Kidney (tissue), 13 donors: ENCODE measurements at regions not wholly inside any gene's neighbourhood (a gene's known extent, or its start where the extent isn't known, plus 50 kb on each side); places are given as distances from the start of the nearest gene placed in this dataset.

Experiments
- DNase-seq, 5 donors: peaks; one replicate each; pipeline ENCODE4 v3.0.0-alpha.2; 2013 to 2020
- FAIRE-seq: peaks from 2 replicates; lab custom pipeline; 2012; peaks lifted over from hg19 to GRCh38; lab: Jason Lieb, UNC
- H3K27ac ChIP-seq, 2 donors: one replicate each; pipeline ENCODE4 v1.7.0; 2013; ENCODE audit warnings: low read depth in 2 of 2, low read length in 2 of 2, inconsistent platforms in 1 of 2
- H3K27me3 ChIP-seq: one replicate; pipeline ENCODE4 v1.7.1; 2013; ENCODE audit warnings: low read length, inconsistent platforms; ENCODE audit not compliant: control insufficient read depth, insufficient read depth
- H3K36me3 ChIP-seq, 3 donors: one replicate each; pipeline versions ENCODE4 v1.7.0 to v1.7.1; 2013; ENCODE audit warnings: low read length in 3 of 3, control low read depth in 1 of 3, inconsistent platforms in 1 of 3; ENCODE audit not compliant: insufficient read depth in 3 of 3, control insufficient read depth in 2 of 3
- H3K4me1 ChIP-seq, 3 donors: one replicate each; pipeline versions ENCODE4 v1.7.0 to v1.7.1; 2013; ENCODE audit warnings: low read length in 3 of 3, inconsistent platforms in 1 of 3, low read depth in 1 of 3; ENCODE audit not compliant: control insufficient read depth in 2 of 3, insufficient read depth in 2 of 3
- H3K4me3 ChIP-seq, 3 donors: one replicate each; pipeline versions ENCODE4 v1.7.0 to v1.8.1; 2013; ENCODE audit warnings: low read length in 3 of 3, control low read depth in 1 of 3, inconsistent platforms in 1 of 3
- H3K9ac ChIP-seq, 3 donors: one replicate each; pipeline versions ENCODE4 v1.7.0 to v1.7.1; 2013; ENCODE audit warnings: low read length in 3 of 3, control low read depth in 1 of 3, inconsistent platforms in 1 of 3
- H3K9me3 ChIP-seq, 3 donors: one replicate each; pipeline versions ENCODE4 v1.7.0 to v1.7.1; 2013; ENCODE audit warnings: low read length in 3 of 3, control low read depth in 1 of 3, inconsistent platforms in 1 of 3; ENCODE audit not compliant: control insufficient read depth in 2 of 3, insufficient read depth in 1 of 3
- CTCF ChIP-seq: IDR thresholded peaks from 3 replicates; pipeline ENCODE4 v1.5.1; 2012; ENCODE audit warnings: mild to moderate bottlenecking, moderate library complexity, borderline replicate concordance; ENCODE audit not compliant: insufficient read depth; ENCODE audit errors: extremely low read depth
- intact Hi-C: fragments of 100-400 bp; cut with DNase I; formaldehyde crosslinking; loops from one replicate; pipeline ENCODE4 v1.11.1; 2022
- donor health status: control.
- donor health status: control.
- donor health status: control.
- donor health status: control.
- donor health status: control.
- donor health status: DM: yes; HTN: yes; CAD: no.
- donor health status: Normal renal cell carcinoma (clear cell type).

GRCh38 chr2:128922154-128922553 is 603.5 kb upstream of the HS6ST1 start:
- FAIRE-seq = no peak

GRCh38 chr2:128925631-128926030 is 607.0 kb upstream of the HS6ST1 start:
- no peaks in the 10 kb centered on the region for H3K4me1 ChIP-seq
- H3K27ac ChIP-seq = no peak overlapping the region
- no peaks in the 10 kb centered on the region for H3K36me3 ChIP-seq
- intact Hi-C loops = no loop called here
- no peak overlapping the region for H3K9ac ChIP-seq
- FAIRE-seq (no peak), DNase-seq (no peak)
- no peaks in the 10 kb centered on the region for H3K9me3 ChIP-seq
- TF ChIP-seq CTCF = no peak
- no peaks in the 10 kb centered on the region for H3K27me3 ChIP-seq
- no peak overlapping the region for H3K4me3 ChIP-seq

More at GRCh38 chr2:128922154-128922553, 603.5 kb upstream of the HS6ST1 start:
- Histone ChIP-seq H3K4me1 (no peaks in the 10 kb centered on the region), H3K27ac (no peak overlapping the region), H3K4me3 (no peak overlapping the region), H3K9me3 (no peaks in the 10 kb centered on the region), H3K9ac (no peak overlapping the region), H3K36me3 (no peaks in the 10 kb centered on the region), H3K27me3 (no peaks in the 10 kb centered on the region)
- no peak for DNase-seq
- TF ChIP-seq CTCF = no peak
- intact Hi-C loops = no loop called here

GRCh38 chr2:128930101-128930500 is 611.4 kb upstream of the HS6ST1 start:
- DNase-seq (no peak), FAIRE-seq (no peak)
- Histone ChIP-seq H3K4me3 (no peak overlapping the region), H3K9ac (no peak overlapping the region), H3K4me1 (no peaks in the 10 kb centered on the region), H3K9me3 (no peaks in the 10 kb centered on the region), H3K27me3 (no peaks in the 10 kb centered on the region), H3K27ac (no peak overlapping the region), H3K36me3 (no peaks in the 10 kb centered on the region)
- no peak for TF ChIP-seq CTCF
- intact Hi-C loops = no loop called here

GRCh38 chr2:128940378-128940777 is 621.7 kb upstream of the HS6ST1 start:
- no peaks in the 10 kb centered on the region for H3K27me3 ChIP-seq
- no peak overlapping the region for H3K9ac ChIP-seq
- intact Hi-C loops = no loop called here
- TF ChIP-seq CTCF = no peak
- DNase-seq (no peak), FAIRE-seq (no peak)
- H3K4me3 ChIP-seq = no peak overlapping the region
- H3K27ac ChIP-seq = no peak overlapping the region
- H3K9me3 ChIP-seq = no peaks in the 10 kb centered on the region
- H3K36me3 ChIP-seq = no peaks in the 10 kb centered on the region
- H3K4me1 ChIP-seq = no peaks in the 10 kb centered on the region
